ENCODE measurements at regions not wholly inside any gene's neighbourhood (a gene's known extent, or its start where the extent isn't known, plus 50 kb on each side); places are given as distances from the start of the nearest gene placed in this dataset.
A peak's percentile ranks its signal among the peaks of the same experiment; 100 is the strongest.
"Not testable (repeated sequence)": the region's sequence is repeated elsewhere in the genome, so short reads cannot be mapped to it uniquely, and the experiment has no call there.

GRCh38 chr13:68574053-68574452 lies 1343.9 kb upstream of the PCDH9 start:
- H3K4me3 ChIP-seq (ENCODE audit: low read length), result no peak overlapping the region
- no peak for TF ChIP-seq CTCF (IDR thresholded peaks at IDR 0.05; ENCODE audit: insufficient read depth, low read depth, low read length, missing control alignments)
- DNase-seq (ENCODE audit: low read depth), result no peak

- peak; percentile 10 for DNase-seq (ENCODE audit: low read depth)
- no peak for TF ChIP-seq CTCF (IDR thresholded peaks at IDR 0.05; ENCODE audit: insufficient read depth, low read depth, low read length, missing control alignments)
- no peak overlapping the region for H3K4me3 ChIP-seq (ENCODE audit: low read length)
These were observed 1321.8 kb upstream of the PCDH9 start for GRCh38 chr13:68551701-68552522.

DNA sequence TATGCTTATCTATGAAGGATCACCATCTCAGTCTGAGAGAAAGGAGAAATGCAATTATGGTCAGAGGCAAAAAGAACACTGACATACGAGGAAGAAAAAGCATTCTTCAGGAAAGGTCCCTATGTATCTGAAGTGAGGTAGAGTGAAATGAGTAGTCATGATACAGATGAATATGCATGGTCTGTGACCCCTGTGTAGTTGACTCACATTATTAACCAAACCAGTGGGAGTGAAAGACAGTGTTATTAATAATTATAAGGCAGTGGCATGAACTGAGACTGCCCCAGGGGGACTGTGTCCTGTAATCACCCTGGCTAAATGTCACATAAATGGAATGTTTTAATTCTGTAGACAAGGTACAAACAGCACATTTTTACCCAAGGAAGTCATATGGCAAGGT lies 1320.2 kb upstream of the PCDH9 start:
- H3K4me3 ChIP-seq (ENCODE audit: low read length), result no peak overlapping the region
- TF ChIP-seq CTCF (IDR thresholded peaks at IDR 0.05; ENCODE audit: insufficient read depth, low read depth, low read length, missing control alignments), result no peak
- DNase-seq (ENCODE audit: low read depth), result no peak

GRCh38 chr13:68540244-68540643 lies 1310.1 kb upstream of the PCDH9 start:
- no peak overlapping the region for H3K4me3 ChIP-seq (ENCODE audit: low read length)
- DNase-seq (ENCODE audit: low read depth), result no peak
- no peak for TF ChIP-seq CTCF (IDR thresholded peaks at IDR 0.05; ENCODE audit: insufficient read depth, low read depth, low read length, missing control alignments)

DNA sequence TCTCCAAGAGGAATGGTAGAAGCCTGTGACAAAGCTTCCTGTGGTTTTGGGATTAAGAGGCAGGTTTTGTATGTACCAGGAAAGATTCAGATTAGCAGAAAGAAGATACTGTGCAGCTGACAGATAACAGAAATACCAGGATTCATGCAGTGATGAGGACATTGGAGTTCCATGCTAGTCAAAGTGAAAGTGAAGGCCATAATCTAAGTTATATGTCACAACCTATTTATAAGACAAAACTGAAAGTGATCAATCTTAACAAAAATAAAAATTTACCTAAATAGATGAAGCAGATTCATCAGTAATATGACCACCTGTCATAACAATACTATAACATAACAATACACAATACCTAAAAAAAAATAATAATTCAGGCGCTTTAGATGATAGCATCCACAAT lies 1305.2 kb upstream of the PCDH9 start:
- TF ChIP-seq CTCF (IDR thresholded peaks at IDR 0.05; ENCODE audit: insufficient read depth, low read depth, low read length, missing control alignments), result no peak
- no peak overlapping the region for H3K4me3 ChIP-seq (ENCODE audit: low read length)
- DNase-seq (ENCODE audit: low read depth), result no peak

DNA sequence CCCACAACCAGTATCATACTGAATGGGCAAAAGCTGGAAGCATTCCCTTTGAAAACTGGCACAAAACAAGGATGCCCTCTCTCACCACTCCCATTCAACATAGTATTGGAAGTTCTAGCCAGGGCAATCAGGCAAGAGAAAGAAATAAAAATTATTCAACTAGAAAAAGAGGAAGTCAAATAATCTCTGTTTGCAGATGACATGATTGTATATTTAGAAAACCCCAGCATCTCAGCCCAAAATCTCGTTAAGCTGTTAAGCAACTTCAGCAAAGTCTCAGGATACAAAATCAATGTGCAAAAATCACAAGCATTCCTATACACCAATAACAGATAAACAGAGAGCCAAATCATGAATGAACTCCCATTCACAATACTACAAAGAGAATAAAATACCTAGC lies 1297.0 kb upstream of the PCDH9 start:
- not testable (repeated sequence) for DNase-seq (ENCODE audit: low read depth); H3K4me3 ChIP-seq (ENCODE audit: low read length)

DNA sequence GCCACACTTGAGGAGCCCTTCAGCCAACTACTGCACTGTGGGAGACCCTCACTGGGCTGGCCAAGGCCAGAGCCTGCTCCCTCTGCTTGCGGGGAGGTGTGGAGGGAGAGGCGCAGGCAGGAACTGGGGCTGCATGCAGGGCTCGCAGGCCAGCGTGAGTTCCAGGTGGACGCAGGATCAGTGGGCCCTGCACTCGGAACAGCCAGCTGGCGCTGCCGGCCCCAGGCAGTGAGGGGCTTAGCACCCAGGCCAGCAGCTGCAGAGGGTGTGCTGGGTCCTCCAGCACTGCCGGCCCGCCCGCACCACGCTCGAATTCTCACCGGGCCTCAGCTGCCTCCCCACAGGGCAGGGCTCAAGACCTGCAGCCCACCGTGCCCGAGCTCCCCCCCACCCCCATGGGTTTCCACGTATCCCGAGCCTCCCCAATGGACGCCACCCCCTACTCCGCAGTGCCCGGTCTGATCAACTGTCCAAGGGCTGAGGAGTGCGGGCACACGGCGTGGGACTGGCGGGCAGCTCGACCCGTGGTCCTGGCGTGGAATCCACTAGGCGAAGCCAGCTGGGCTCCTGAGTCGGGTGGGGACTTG lies 1293.8 kb upstream of the PCDH9 start:
- TF ChIP-seq CTCF (IDR thresholded peaks at IDR 0.05; ENCODE audit: insufficient read depth, low read depth, low read length, missing control alignments), result no peak
- no peak for DNase-seq (ENCODE audit: low read depth)

More for the DNA sequence above, 1293.8 kb upstream of the PCDH9 start:
- no peak overlapping the region for H3K4me3 ChIP-seq (ENCODE audit: low read length)

All from epithelial cell of esophagus (primary cell).